Activated naive CD8-positive, alpha-beta T cell (primary cell): ENCODE measurements at regions not wholly inside any gene's neighbourhood (a gene's known extent, or its start where the extent isn't known, plus 50 kb on each side); places are given as distances from the start of the nearest gene placed in this dataset.

Experiments used
- H3K27ac Mint-ChIP-seq: one replicate; pipeline ENCODE4 v1.8.0; 2021; ENCODE audit warnings: mixed read lengths
- H3K27me3 Mint-ChIP-seq: one replicate; pipeline ENCODE4 v1.8.0; 2021; ENCODE audit warnings: mixed read lengths
- H3K36me3 Mint-ChIP-seq: one replicate; pipeline ENCODE4 v1.8.0; 2021; ENCODE audit warnings: mixed read lengths
- H3K4me1 Mint-ChIP-seq: one replicate; pipeline ENCODE4 v1.8.0; 2021; ENCODE audit warnings: low read depth, mixed read lengths
- H3K4me3 Mint-ChIP-seq: one replicate; pipeline ENCODE4 v1.8.0; 2021; ENCODE audit warnings: mild to moderate bottlenecking, mixed read lengths
- H3K9me3 Mint-ChIP-seq: one replicate; pipeline ENCODE4 v1.8.0; 2021; ENCODE audit warnings: low read depth, mixed read lengths

- Mint-ChIP-seq H3K4me3 (no peak overlapping the region), H3K27me3 (peaks cover 20% of the 10 kb centered on the region), H3K36me3 (no peaks in the 10 kb centered on the region), H3K9me3 (peaks cover 3% of the 10 kb centered on the region), H3K4me1 (no peaks in the 10 kb centered on the region), H3K27ac (no peak overlapping the region)
Measured at GRCh38 chr4:41832961-41833360, 84.4 kb upstream of the PHOX2B start.

- H3K4me3 Mint-ChIP-seq, result no peak overlapping the region
- H3K4me1 Mint-ChIP-seq, result no peaks in the 10 kb centered on the region
- H3K27ac Mint-ChIP-seq, result no peak overlapping the region
- no peaks in the 10 kb centered on the region for H3K36me3 Mint-ChIP-seq
- peaks cover 7% of the 10 kb centered on the region for H3K27me3 Mint-ChIP-seq
- H3K9me3 Mint-ChIP-seq, result no peaks in the 10 kb centered on the region
Measured at GRCh38 chr4:41822325-41822724, 73.8 kb upstream of the PHOX2B start.

GRCh38 chr4:41820473-41820872 lies 71.9 kb upstream of the PHOX2B start:
- Mint-ChIP-seq H3K4me3 (no peak overlapping the region), H3K27me3 (peaks cover 11% of the 10 kb centered on the region), H3K36me3 (no peaks in the 10 kb centered on the region), H3K9me3 (no peaks in the 10 kb centered on the region), H3K4me1 (no peaks in the 10 kb centered on the region), H3K27ac (no peak overlapping the region)

DNA sequence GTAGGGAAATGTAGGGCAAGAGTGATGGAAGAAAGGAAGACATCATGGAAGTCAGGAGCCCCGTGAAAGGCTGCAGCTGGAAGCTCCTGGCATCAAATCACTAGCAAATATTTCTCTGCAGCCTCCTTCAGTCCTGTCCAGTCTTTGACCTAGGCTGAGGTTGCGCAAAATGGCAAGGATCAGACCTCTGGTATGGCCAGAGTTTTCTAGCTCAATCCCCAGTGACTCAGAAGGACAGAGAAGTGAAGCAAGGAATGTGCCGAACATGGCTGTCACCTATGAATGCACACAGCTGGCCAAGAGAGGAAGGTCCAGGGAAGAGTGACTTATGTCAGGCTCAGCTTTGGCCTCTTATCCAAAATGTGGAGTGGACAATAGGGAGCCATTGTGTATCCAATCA lies 71.1 kb upstream of the PHOX2B start:
- no peaks in the 10 kb centered on the region for H3K9me3 Mint-ChIP-seq
- no peaks in the 10 kb centered on the region for H3K36me3 Mint-ChIP-seq
- no peak overlapping the region for H3K27ac Mint-ChIP-seq
- H3K27me3 Mint-ChIP-seq, result peaks cover 14% of the 10 kb centered on the region
- no peak overlapping the region for H3K4me3 Mint-ChIP-seq
- no peaks in the 10 kb centered on the region for H3K4me1 Mint-ChIP-seq

DNA sequence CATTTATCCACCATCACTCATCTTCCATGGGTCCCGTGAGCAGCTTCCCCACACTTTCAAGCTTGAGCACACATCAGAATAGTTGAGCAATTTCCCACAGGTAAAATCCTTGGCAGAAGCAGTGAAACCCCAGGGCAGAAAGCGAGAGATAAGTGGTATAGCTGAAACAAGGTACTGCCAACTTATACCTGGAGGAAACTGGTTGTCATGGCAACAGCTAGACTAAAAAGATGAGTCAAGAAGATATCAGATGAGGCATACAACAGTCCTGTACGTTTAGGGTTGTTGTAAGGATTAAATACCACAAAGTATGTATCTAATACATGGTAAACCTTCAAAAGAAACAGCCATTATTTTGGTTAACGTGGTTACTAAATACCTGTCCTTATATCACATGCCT lies 66.9 kb upstream of the PHOX2B start:
- Mint-ChIP-seq H3K4me3 (no peak overlapping the region), H3K27ac (no peak overlapping the region), H3K4me1 (no peaks in the 10 kb centered on the region), H3K27me3 (peaks cover 22% of the 10 kb centered on the region), H3K36me3 (no peaks in the 10 kb centered on the region), H3K9me3 (no peaks in the 10 kb centered on the region)

- H3K27ac Mint-ChIP-seq, result no peak overlapping the region
- H3K27me3 Mint-ChIP-seq, result peaks cover 22% of the 10 kb centered on the region
- no peak overlapping the region for H3K4me3 Mint-ChIP-seq
- H3K9me3 Mint-ChIP-seq, result no peaks in the 10 kb centered on the region
- no peaks in the 10 kb centered on the region for H3K4me1 Mint-ChIP-seq
- H3K36me3 Mint-ChIP-seq, result no peaks in the 10 kb centered on the region
Measured at GRCh38 chr4:41814565-41814964, 66.0 kb upstream of the PHOX2B start.

DNA sequence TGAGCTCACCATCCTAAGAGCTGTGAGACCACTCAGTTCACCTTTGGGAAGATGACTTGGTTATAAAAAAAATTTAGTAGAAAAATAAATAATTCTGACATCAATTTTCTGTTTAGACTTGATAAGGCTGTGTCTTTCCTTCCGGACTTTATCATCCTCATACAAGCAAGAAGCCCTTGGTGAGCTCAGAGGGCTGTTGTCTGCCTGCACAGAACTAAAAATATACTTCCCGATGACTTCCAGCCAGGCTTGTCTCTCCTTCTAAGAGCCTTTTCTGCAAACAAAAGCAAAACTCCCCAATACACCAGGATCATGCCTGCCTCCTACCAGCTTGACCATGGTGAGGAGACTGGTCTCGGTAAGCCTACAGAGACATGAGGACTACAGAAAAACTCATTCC lies 58.3 kb upstream of the PHOX2B start:
- H3K27ac Mint-ChIP-seq, result no peak overlapping the region
- peaks cover 8% of the 10 kb centered on the region for H3K27me3 Mint-ChIP-seq
- H3K4me3 Mint-ChIP-seq, result no peak overlapping the region
- no peaks in the 10 kb centered on the region for H3K9me3 Mint-ChIP-seq
- no peaks in the 10 kb centered on the region for H3K36me3 Mint-ChIP-seq
- no peaks in the 10 kb centered on the region for H3K4me1 Mint-ChIP-seq

DNA sequence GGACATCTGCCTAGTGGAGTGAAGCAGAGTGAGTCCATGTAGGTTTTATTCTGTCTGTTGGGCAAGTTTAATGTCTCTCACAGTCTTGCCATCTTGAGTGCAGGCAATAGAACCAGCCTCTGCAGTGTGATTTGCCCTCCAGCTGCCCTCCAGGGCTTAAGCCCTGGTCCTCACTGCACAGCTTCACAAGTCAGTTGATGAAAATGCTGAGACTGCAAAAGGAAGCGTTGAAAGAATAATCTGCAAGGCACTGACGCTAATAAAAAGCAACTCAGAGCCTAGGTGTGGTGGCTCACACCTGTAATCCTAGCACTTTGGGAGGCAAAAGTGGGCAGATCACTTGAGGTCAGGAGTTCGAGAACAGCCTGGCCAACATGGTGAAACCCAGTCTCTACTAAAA lies 54.1 kb upstream of the PHOX2B start:
- no peak overlapping the region for H3K27ac Mint-ChIP-seq
- no peak overlapping the region for H3K4me3 Mint-ChIP-seq
- H3K9me3 Mint-ChIP-seq, result no peaks in the 10 kb centered on the region
- peaks cover 7% of the 10 kb centered on the region for H3K27me3 Mint-ChIP-seq
- H3K36me3 Mint-ChIP-seq, result no peaks in the 10 kb centered on the region
- H3K4me1 Mint-ChIP-seq, result no peaks in the 10 kb centered on the region

GRCh38 chr4:41799126-41799525 lies 50.6 kb upstream of the PHOX2B start:
- Mint-ChIP-seq H3K36me3 (no peaks in the 10 kb centered on the region), H3K27ac (no peak overlapping the region), H3K4me1 (no peaks in the 10 kb centered on the region), H3K4me3 (no peak overlapping the region), H3K27me3 (peaks cover 5% of the 10 kb centered on the region), H3K9me3 (no peaks in the 10 kb centered on the region)
